Endometrium (tissue), 2 donors: ENCODE measurements at regions not wholly inside any gene's neighbourhood (a gene's known extent, or its start where the extent isn't known, plus 50 kb on each side); places are given as distances from the start of the nearest gene placed in this dataset.
"Not testable (repeated sequence)": the region's sequence is repeated elsewhere in the genome, so short reads cannot be mapped to it uniquely, and the experiment has no call there.

ENCODE experiments used
- FAIRE-seq: peaks from 2 replicates; lab custom pipeline; 2012; peaks lifted over from hg19 to GRCh38; lab: Jason Lieb, UNC
- donor health status: control.
- donor health status: control.

- no peak for FAIRE-seq
Observed at GRCh38 chr5:25006237-25006636, 361.5 kb upstream of the CDH10 start.

DNA sequence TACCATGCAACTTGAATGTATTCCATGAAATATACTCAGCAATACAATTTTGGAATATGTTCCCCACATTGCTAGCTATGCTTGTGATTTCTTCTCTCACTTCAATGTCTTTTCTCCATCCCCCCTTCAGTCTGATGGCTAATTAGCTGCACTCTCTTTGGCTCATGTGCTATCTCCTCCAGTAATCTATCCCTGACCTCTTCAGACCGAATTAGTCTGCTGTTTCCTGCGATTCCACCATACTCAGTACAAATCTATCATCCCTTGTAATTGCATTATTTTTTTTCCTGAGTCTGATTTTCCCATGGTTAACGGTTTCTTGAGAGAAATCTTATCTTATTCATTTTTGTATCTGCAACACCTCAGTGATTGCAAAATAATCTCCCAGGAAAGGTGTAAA, 360.7 kb upstream of the CDH10 start:
- no peak for FAIRE-seq

GRCh38 chr5:25002371-25002770, 357.6 kb upstream of the CDH10 start:
- FAIRE-seq: no peak

GRCh38 chr5:24999732-25000131, 355.0 kb upstream of the CDH10 start:
- FAIRE-seq: no peak

DNA sequence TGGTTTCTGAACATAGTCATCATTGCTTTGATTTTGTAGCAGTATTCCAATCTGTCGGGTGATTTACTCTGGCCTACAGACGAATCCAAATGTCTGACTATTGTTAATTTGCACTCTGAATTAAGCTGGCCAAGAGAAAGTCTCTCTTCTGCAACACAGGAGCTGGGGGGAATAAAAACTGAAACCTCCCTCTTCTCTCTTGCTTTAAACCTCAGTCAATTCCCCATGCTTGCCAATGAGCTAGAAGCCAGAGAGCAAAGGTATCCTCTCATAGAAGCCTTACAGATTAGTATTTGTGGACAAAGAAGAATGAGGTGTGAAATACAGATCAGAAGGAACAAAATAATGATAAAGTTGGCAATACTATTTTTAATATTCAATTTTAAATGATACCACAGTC, 353.9 kb upstream of the CDH10 start:
- FAIRE-seq: no peak

DNA sequence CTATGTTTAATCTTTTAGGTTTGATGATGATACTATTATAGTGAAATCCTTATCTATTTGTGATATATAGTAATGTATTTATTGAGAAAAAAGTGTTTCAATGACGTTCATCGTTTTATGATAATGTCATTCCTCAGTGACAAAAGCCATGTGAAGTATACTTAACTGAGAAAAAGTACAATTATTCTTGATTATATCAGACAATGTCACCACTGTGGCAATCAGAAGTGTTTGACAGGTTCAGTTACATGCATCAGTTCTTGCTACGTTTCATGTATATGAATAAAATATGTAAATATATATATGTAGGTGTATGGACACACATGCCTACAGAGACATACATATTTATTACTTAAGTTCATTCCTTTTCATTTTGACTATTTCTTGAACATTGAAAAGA, 341.5 kb upstream of the CDH10 start:
- FAIRE-seq: no peak

DNA sequence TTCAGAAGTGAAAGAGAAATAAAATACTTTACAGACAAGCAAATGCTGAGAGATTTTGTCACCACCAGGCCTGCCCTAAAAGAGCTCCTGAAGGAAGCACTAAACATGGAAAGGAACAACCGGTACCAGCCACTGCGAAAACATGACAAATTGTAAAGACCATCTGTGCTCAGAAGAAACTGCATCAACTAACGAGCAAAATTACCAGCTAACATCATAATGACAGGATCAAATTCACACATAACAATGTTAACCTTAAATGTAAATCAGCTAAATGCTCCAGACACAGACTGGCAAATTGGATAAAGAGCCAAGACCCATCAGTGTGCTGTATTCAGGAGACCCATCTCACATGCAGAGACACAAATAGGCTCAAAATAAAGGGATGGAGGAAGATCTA, 333.8 kb upstream of the CDH10 start:
- FAIRE-seq: not testable (repeated sequence)

DNA sequence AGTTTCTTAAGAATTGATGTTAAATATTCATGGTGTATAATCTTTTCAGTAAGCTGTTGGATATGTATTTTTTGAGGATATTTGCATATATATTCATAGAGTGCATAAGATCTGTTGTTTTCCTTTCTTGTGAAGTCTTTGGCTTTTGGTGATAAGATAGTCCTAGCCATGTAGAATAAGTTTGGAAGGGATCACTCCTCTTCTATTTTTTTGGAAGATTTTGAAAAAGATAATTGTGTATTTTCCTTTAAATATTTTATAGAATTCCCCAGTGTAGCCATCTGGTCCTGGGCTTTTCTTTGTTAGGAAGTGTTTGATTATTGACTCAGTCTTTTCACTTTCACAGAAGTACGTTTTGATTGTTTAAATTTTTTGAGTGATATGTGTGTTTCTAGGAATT, 318.8 kb upstream of the CDH10 start:
- FAIRE-seq: no peak

DNA sequence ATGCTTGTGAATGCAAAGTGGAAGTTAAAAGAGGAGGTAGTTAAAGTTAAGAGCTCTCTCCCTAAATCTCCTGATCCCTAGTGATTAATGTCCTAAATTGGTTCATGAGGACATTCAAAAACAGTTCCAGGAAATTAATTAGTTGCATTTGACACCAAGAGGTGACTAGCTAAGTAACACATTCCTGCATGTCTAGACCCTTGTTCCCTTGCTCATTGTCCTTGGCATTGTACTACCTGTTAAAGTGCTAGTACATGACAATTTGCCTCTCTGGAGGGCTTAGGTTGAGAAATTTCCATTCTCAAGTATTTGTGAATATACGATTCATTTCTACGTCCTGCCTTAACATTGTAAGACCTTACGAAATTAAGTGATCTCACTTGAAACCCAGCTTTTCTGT, 278.6 kb upstream of the CDH10 start:
- no peak for FAIRE-seq

GRCh38 chr5:24918676-24919075, 273.9 kb upstream of the CDH10 start:
- FAIRE-seq: no peak

GRCh38 chr5:24916863-24917262, 272.1 kb upstream of the CDH10 start:
- no peak for FAIRE-seq

GRCh38 chr5:24909210-24909609, 264.4 kb upstream of the CDH10 start:
- FAIRE-seq: no peak

- FAIRE-seq: no peak
Observed at GRCh38 chr5:24906689-24907088, 261.9 kb upstream of the CDH10 start.

- FAIRE-seq: no peak
Observed at GRCh38 chr5:24904981-24905517, 260.3 kb upstream of the CDH10 start.

GRCh38 chr5:24899180-24899579, 254.4 kb upstream of the CDH10 start:
- FAIRE-seq: no peak

GRCh38 chr5:24864244-24864643, 219.5 kb upstream of the CDH10 start:
- no peak for FAIRE-seq

GRCh38 chr5:24862117-24862516, 217.3 kb upstream of the CDH10 start:
- no peak for FAIRE-seq

DNA sequence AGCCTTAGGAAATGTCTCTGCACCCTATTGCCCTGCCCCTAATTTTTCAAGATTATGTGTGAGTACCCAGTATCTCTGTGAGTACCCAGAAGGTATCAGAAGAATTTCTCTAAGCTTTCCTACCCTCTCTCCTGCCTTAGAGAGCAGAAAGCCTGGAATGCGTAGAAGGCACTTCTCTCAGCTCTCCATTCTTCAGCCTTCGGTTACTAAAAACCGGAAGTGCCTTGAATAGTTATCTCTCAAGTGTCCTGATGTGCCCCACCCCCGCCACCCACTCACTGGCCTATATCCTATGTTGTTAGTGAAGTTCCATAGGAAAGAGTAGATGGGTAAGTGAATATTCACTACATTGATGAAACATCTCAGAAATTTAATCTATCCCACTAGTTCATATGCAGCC, 210.7 kb upstream of the CDH10 start:
- no peak for FAIRE-seq

DNA sequence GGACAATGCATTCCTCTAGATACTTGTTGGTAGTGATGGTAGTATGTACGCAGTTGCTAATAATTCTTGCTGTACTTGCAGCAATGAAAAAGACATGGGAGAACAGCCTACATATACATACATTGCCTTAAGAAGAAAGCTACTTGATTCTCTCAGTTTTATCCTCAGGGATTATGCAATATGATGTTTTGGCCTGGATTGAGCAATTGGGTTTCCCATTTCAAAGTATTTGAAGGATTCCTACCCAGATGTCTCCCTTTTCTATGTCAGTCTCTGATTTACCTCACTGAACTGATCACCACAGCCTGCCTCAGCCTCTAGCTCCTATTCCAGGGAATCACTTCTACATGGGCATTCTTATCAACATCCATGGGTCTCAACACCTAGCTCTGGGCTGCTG, 210.1 kb upstream of the CDH10 start:
- FAIRE-seq: no peak

DNA sequence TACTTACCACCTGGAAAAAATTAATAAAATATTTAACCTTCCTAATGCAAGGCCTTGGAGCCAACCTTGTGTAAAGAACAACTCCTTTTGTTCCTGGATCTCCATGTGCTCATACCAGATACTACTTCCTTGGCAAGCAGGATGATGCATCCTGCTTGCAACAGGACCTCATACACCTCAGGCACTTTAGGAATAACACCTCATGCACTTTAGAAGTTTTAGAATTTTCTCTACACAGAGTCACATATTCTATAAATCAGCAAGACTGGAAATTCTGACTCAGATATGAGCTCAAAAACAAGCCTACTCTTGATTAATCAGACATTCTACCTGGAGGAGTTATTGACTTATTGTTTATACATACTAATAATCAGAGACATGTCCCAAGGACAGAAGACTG, 209.6 kb upstream of the CDH10 start:
- no peak for FAIRE-seq

DNA sequence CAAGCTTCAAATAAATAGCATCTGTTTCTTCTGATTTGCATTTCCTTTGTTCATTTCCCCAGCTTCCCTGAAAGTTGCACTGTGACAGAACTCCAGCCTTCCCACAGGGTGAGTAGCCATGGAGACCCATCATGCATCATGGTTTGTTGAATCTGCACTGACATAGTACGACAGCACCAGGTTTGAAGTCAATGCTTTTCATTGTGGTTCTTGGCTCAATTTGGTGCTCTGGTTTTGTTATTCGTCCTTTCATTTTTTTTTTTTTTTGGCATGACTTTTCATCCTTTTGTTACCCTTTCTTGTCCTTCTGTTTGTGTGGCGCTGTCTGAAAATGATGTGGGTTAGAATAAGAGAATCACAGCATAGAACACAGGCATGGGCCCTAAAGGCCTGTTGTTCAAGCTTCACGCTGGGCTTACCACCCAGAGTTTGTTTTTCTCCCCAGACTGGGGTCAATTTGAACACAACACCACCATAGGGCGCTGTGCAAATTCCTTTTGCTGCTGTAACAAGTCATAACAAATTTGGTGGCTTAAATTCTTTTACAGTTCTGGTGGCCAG, 206.2 kb upstream of the CDH10 start:
- FAIRE-seq: no peak

DNA sequence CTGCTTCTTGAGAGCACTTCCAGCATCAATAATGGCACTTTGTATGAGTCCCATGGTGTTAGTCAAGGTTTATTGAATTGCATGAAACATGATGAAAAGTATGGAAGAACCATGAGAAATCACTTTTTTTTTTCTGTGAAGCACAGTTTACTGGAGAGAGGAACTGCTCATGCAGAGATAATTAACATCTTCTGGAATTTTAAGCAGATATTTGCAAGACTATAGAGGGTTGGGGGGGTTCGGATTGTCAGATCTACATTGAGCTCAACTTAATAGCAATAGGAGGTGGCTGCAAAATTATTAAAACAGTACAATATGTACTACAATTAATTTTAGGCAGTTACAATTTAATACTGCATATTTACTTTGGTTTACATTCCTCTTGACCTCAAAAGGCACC, 204.4 kb upstream of the CDH10 start:
- no peak for FAIRE-seq

GRCh38 chr5:24831989-24832388, 187.2 kb upstream of the CDH10 start:
- FAIRE-seq: no peak

DNA sequence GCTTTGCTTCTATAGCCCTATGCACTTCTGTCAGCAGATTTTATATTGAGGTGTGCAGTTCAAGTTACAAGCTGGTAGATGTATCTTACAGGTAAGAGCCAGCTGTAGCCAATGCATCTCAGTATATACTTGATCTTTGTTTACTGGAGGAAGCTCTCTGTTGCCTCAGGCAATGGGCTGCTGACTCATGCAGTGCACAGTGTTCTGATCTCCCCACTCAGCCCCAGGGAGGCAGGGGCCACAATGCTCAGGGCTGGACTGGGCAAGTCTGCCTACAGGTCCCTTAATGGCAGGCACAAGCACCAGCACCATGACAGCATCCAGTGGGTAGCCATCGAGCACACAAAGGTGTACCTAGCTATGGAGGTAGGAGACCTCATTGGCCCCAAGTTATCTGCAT, 178.8 kb upstream of the CDH10 start:
- no peak for FAIRE-seq

DNA sequence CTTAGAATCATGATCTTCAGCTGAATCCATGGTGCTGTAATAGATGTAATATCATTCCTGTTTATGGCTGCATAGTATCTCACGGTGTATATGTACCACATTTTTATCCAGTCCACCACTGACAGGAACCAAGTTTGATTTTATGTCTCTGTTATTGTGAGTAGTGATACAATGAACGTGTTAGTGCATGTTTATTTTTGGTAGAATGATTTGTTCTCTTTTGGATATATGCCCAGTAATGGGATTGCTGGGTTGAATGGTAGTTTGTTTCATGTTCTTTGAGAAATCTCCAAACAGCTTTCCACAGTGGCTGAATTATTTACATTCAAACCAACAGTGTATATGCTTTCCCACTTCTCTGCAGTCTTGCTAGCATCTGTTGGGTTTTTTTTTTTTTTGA, 175.1 kb upstream of the CDH10 start:
- FAIRE-seq: no peak
